Gastroesophageal sphincter (tissue), 4 donors: ENCODE measurements at regions not wholly inside any gene's neighbourhood (a gene's known extent, or its start where the extent isn't known, plus 50 kb on each side); places are given as distances from the start of the nearest gene placed in this dataset.

Experiments
- ATAC-seq: fragments of 150-250 bp; one replicate; pipeline ENCODE4 v1.9.1; 2016; ENCODE audit warnings: mild to moderate bottlenecking, moderate library complexity
- H3K27ac ChIP-seq, 4 donors: fragments of 200-600 bp; sonication (generic) in 3 of 4; 1 replicate in 3 of 4; 2 replicates in 1 of 4; pipeline ENCODE4 v1.5.1; 2016 to 2019
- H3K27me3 ChIP-seq: fragments of 200-600 bp; sonication (generic); one replicate; pipeline ENCODE4 v1.5.1; 2019
- H3K36me3 ChIP-seq, 2 donors: fragments of 200-600 bp; sonication (generic); one replicate each; pipeline ENCODE4 v1.5.1; 2019; ENCODE audit warnings: control low read depth in 1 of 2
- H3K4me1 ChIP-seq, 3 donors: fragments of 200-600 bp; sonication (generic); 1 replicate in 2 of 3; 2 replicates in 1 of 3; pipeline ENCODE4 v1.5.1; 2016 to 2019; ENCODE audit warnings: control low read depth in 2 of 3
- H3K4me3 ChIP-seq, 2 donors: fragments of 200-600 bp; sonication (generic); one replicate each; pipeline ENCODE4 v1.5.1; 2019; ENCODE audit warnings: mild to moderate bottlenecking in 1 of 2, moderate library complexity in 1 of 2
- H3K9me3 ChIP-seq, 3 donors: fragments of 200-600 bp; sonication (generic); one replicate each; pipeline ENCODE4 v1.5.1; 2017 to 2019; ENCODE audit warnings: control low read depth in 2 of 3
- EP300 ChIP-seq: sonication (generic); formaldehyde crosslinking; IDR thresholded peaks from one replicate; pipeline ENCODE4 v1.6.1; 2017; ENCODE audit warnings: antibody characterized with exemption, mild to moderate bottlenecking
- POLR2A ChIP-seq, 2 donors: fragments of 450-650 bp; IDR thresholded peaks; one replicate each; pipeline ENCODE4 v1.6.1; 2017; ENCODE audit warnings: antibody characterized with exemption in 2 of 2, mild to moderate bottlenecking in 2 of 2, moderate library complexity in 1 of 2
- POLR2AphosphoS5 ChIP-seq: sonication (generic); formaldehyde crosslinking; IDR thresholded peaks from one replicate; pipeline ENCODE4 v1.6.1; 2017; ENCODE audit warnings: antibody characterized with exemption
- WGBS, 2 donors: methylation state at CpG; one replicate each; pipeline ENCODE4 v1.1.5; 2018; ENCODE audit warnings: low coverage in 1 of 2; 5-methylcytosine and 5-hydroxymethylcytosine counted together
- TF ChIP-seq, protein P1 (sequence below), 4 experiments: fragments of 200-600 bp in 2 of 4; fragments of 450-650 bp in 2 of 4; sonication (generic) in 1 of 4; IDR thresholded peaks; one replicate each; pipeline ENCODE4 v1.5.1; 2017 to 2019; ENCODE audit warnings: antibody characterized with exemption in 4 of 4, mild to moderate bottlenecking in 2 of 4, moderate library complexity in 2 of 4

DNA sequence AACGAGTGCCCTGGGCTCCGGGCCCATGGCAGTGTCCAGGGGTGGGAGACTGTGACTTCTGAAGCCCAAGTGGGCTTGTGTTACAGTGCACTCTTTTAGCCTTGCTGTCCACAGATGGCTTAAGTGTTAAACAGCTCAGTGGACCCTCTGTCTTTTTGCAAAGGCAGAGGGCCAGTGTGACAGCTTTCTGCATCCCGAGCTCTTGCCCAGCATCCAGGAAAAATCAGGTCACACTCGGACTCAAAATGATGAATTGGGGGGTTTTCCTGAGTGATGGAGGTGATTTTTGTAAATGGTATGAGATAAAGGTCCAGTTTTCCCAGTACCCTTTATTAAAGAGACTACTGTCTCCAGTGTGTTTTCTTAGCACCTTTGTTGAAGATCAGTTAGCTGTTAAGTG is 321.3 kb upstream of the GRAMD2B start:
- H3K27me3 ChIP-seq: no peaks in the 10 kb centered on the region
- H3K36me3 ChIP-seq: no peaks in the 10 kb centered on the region
- WGBS, 2 donors: 89% methylated on average over 4 of the region's 4 CpGs; no CpG with 5 or more reads in 1 of the 2 donors
- H3K4me3 ChIP-seq: no peak overlapping the region
- no peak for TF ChIP-seq POLR2AphosphoS5
- no peak for TF ChIP-seq EP300
- TF ChIP-seq, protein P1, sequence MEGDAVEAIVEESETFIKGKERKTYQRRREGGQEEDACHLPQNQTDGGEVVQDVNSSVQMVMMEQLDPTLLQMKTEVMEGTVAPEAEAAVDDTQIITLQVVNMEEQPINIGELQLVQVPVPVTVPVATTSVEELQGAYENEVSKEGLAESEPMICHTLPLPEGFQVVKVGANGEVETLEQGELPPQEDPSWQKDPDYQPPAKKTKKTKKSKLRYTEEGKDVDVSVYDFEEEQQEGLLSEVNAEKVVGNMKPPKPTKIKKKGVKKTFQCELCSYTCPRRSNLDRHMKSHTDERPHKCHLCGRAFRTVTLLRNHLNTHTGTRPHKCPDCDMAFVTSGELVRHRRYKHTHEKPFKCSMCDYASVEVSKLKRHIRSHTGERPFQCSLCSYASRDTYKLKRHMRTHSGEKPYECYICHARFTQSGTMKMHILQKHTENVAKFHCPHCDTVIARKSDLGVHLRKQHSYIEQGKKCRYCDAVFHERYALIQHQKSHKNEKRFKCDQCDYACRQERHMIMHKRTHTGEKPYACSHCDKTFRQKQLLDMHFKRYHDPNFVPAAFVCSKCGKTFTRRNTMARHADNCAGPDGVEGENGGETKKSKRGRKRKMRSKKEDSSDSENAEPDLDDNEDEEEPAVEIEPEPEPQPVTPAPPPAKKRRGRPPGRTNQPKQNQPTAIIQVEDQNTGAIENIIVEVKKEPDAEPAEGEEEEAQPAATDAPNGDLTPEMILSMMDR (IDR thresholded peaks at IDR 0.05): no peak
- TF ChIP-seq POLR2A (IDR thresholded peaks at IDR 0.05): no peak
- peaks cover 0 to 5% (median 0%) of the 10 kb centered on the region in 3 donors for H3K9me3 ChIP-seq
- no peaks in the 10 kb centered on the region for H3K4me1 ChIP-seq
- ATAC-seq: no peak
- no peak overlapping the region for H3K27ac ChIP-seq

DNA sequence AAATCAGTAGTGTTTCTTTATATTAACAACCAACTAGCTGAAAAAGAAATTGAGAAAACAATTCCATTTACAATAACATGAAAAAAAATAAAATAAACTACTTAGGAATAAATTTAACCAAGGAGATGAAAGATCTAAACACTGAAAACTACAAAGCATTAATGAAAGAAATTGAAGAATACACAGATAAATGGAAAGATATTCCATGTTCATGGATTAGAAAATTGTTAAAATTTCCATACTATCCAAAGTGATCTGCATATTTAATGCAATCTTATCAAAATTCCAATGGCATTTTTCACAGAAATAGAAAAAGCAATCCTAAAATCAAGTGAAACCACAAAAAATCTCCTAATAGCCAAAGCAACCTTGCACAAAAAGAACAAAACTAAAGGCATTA is 320.2 kb upstream of the GRAMD2B start:
- H3K4me1 ChIP-seq: no peaks in the 10 kb centered on the region
- no peak overlapping the region for H3K4me3 ChIP-seq
- H3K9me3 ChIP-seq: peaks cover 0 to 5% (median 0%) of the 10 kb centered on the region in 3 donors
- ATAC-seq: no peak
- no peaks in the 10 kb centered on the region for H3K36me3 ChIP-seq
- TF ChIP-seq POLR2A (IDR thresholded peaks at IDR 0.05): no peak
- TF ChIP-seq, protein P1 (IDR thresholded peaks at IDR 0.05): no peak
- TF ChIP-seq POLR2AphosphoS5: no peak
- TF ChIP-seq EP300: no peak
- no peak overlapping the region for H3K27ac ChIP-seq
- no peaks in the 10 kb centered on the region for H3K27me3 ChIP-seq

DNA sequence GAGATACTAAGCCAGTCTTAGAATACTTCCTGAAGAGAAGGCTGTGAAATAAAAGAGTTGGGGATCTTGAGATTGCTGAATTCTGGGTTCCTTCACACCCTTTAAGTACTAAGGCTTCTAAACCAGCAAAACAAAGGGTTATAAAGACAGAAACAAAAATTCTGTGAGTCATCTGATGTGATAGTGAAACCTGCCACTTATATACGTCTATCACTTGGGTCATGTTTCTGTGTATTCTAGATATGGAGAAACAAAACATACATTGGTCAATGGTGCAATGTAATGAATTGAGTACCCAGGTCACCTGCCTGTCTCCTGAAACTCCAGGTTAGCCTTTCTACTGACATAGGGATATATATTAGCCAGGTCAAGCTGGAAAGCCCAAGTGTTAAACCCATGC is 319.3 kb upstream of the GRAMD2B start:
- Histone ChIP-seq H3K9me3 (peaks cover 0 to 5% (median 0%) of the 10 kb centered on the region in 3 donors), H3K4me1 (no peaks in the 10 kb centered on the region), H3K27me3 (no peaks in the 10 kb centered on the region), H3K36me3 (no peaks in the 10 kb centered on the region), H3K4me3 (no peak overlapping the region), H3K27ac (no peak overlapping the region)
- ATAC-seq: no peak
- 50 to 85% methylated on average over 1 of the region's 1 CpG for WGBS, 2 donors
- no peak for TF ChIP-seq POLR2A (IDR thresholded peaks at IDR 0.05)
- TF ChIP-seq, protein P1 (IDR thresholded peaks at IDR 0.05): no peak
- TF ChIP-seq EP300: no peak
- no peak for TF ChIP-seq POLR2AphosphoS5

DNA sequence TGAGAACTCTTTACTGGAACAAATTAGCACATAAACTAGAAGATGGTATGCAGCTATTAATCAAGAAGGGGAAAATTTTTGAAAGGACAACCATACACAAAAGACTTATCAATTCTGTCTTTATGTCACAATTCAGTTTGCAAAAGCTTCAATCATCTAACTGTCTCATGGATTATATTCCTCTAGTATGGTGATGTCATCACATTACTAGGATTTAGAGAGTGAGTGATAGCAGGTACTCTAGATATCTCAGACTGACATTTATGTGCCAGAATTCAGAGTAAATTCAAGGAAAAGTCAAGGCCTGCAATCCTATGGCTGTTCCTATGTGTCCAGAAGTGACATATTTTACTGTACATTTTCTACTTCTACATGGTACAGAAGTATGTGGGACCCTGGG is 318.9 kb upstream of the GRAMD2B start:
- H3K27ac ChIP-seq: no peak overlapping the region
- no peaks in the 10 kb centered on the region for H3K4me1 ChIP-seq
- no peaks in the 10 kb centered on the region for H3K36me3 ChIP-seq
- H3K9me3 ChIP-seq: peaks cover 0 to 5% (median 0%) of the 10 kb centered on the region in 3 donors
- TF ChIP-seq EP300 (no peak), POLR2AphosphoS5 (no peak), POLR2A (IDR thresholded peaks at IDR 0.05) (no peak)
- TF ChIP-seq, protein P1 (IDR thresholded peaks at IDR 0.05): no peak
- no peak overlapping the region for H3K4me3 ChIP-seq
- ATAC-seq: no peak
- H3K27me3 ChIP-seq: no peaks in the 10 kb centered on the region

DNA sequence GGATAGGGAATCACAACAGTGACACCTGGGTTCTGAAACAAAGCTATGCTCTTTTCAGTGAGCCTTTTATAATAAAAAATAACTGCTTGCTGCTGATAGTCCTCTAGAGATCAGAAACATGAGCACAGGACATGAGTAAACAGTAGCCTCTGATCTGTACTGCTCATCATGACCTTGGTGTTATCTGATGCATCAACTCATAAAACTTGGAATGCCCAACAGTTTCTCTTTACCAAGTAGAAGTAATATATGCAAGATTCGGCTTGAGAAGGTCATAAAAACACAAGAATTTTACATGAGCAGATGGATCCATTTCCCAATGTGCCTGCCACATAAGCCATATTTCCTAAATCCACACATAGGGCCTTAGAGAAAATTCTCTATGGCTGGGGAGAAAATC is 318.3 kb upstream of the GRAMD2B start:
- no CpG with 5 or more reads among the region's 1 CpG for WGBS, 2 donors
- Histone ChIP-seq H3K27ac (no peak overlapping the region), H3K36me3 (no peaks in the 10 kb centered on the region), H3K9me3 (peaks cover 0 to 5% (median 0%) of the 10 kb centered on the region in 3 donors), H3K4me3 (no peak overlapping the region), H3K4me1 (no peaks in the 10 kb centered on the region), H3K27me3 (no peaks in the 10 kb centered on the region)
- ATAC-seq: no peak
- TF ChIP-seq POLR2AphosphoS5 (no peak), POLR2A (IDR thresholded peaks at IDR 0.05) (no peak), EP300 (no peak)
- TF ChIP-seq, protein P1 (IDR thresholded peaks at IDR 0.05): no peak
